HCT116 (cell line): ENCODE measurements at regions not wholly inside any gene's neighbourhood (a gene's known extent, or its start where the extent isn't known, plus 50 kb on each side); places are given as distances from the start of the nearest gene placed in this dataset.

Experiments
- ATAC-seq: fragments of 200-7000 bp; cut with Tn5 transposase; 2 replicates; pipeline ENCODE4 v1.9.1; 2020; ENCODE audit warnings: mild to moderate bottlenecking, moderate library complexity
- BruUV-seq: library from RNA; stranded (reverse); fragments of 400-500 nt; replicated peaks from 2 replicates; lab custom pipeline; 2021; lab: Mats Ljungman, UMichigan
- CTCF ChIA-PET: fragments of 300-600 bp; sonication (Branson Sonifier 250); formaldehyde crosslinking; loops from one replicate; lab custom pipeline; 2021; ENCODE audit warnings: antibody characterized with exemption; lab: Charles Lee
- POLR2A ChIA-PET: fragments of 300-600, 350-600 bp; sonication (Branson Sonifier 250); formaldehyde crosslinking; loops from one replicate; lab custom pipeline; 2021; ENCODE audit warnings: antibody characterized with exemption; lab: Charles Lee
- RAD21 ChIA-PET, 2 experiments: fragments of 300-600 bp; sonication (Branson Sonifier 250); formaldehyde crosslinking; loops; one replicate each; lab custom pipeline; 2023; ENCODE audit warnings: low total read pairs in 2 of 2; ENCODE audit not compliant: uncharacterized antibody in 2 of 2, unreplicated experiment in 2 of 2, low non-redundant PET in 1 of 2; lab: Charles Lee
- DNase-seq: peaks from one replicate; pipeline ENCODE4 v3.0.0-alpha.2; 2010; ENCODE audit warnings: low read depth, low spot score
- H2AFZ ChIP-seq: fragments of 200-600 bp; shearing (Covaris generic), sonication (generic); 2 replicates; pipeline ENCODE4 v1.6.1; 2017; ENCODE audit warnings: low read depth, mixed run types, mixed read lengths, antibody characterized with exemption, low read length; ENCODE audit not compliant: poor library complexity, severe bottlenecking
- H3K27ac ChIP-seq: 2 replicates; pipeline ENCODE4 v1.5.1; 2012; ENCODE audit warnings: low read depth, low read length
- H3K27me3 ChIP-seq: fragments of 200-600 bp; sonication (generic); 2 replicates; pipeline ENCODE4 v1.6.1; 2016; ENCODE audit warnings: mixed run types, low read length, mixed read lengths; ENCODE audit not compliant: insufficient read depth
- H3K36me3 ChIP-seq, 2 experiments: fragments of 200-500 bp in 1 of 2; fragments of 200-600 bp in 1 of 2; sonication (Bioruptor generic) in 1 of 2; sonication (generic) in 1 of 2; 2 replicates each; pipeline versions ENCODE4 v1.5.1 to v1.6.1; 2014 to 2016; ENCODE audit warnings: low read length in 2 of 2, inconsistent platforms in 1 of 2, mixed read lengths in 1 of 2, mixed run types in 1 of 2; ENCODE audit not compliant: insufficient read depth in 2 of 2, control insufficient read depth in 1 of 2
- H3K4me1 ChIP-seq, 2 experiments: fragments of 200-600 bp in 1 of 2; sonication (generic) in 1 of 2; 2 replicates each; pipeline versions ENCODE4 v1.5.1 to v1.6.1; 2012 to 2017; ENCODE audit warnings: low read length in 2 of 2, inconsistent platforms in 1 of 2, mild to moderate bottlenecking in 1 of 2, mixed read lengths in 1 of 2, mixed run types in 1 of 2, moderate library complexity in 1 of 2; ENCODE audit not compliant: insufficient read depth in 2 of 2, control insufficient read depth in 1 of 2
- H3K4me2 ChIP-seq: fragments of 200-600 bp; sonication (generic); 2 replicates; pipeline ENCODE4 v1.6.1; 2017; ENCODE audit warnings: mixed run types, low read length, mixed read lengths
- H3K4me3 ChIP-seq, 2 experiments: fragments of 200-600 bp in 1 of 2; sonication (generic) in 1 of 2; replicated peaks in 1 of 2; 2 replicates each; pipeline ENCODE4 v1.5.1; 2011 to 2016; ENCODE audit warnings: low read length in 2 of 2, control low read depth in 1 of 2, low read depth in 1 of 2, mild to moderate bottlenecking in 1 of 2, mixed read lengths in 1 of 2, mixed run types in 1 of 2
- H3K79me2 ChIP-seq: fragments of 200-600 bp; sonication (generic); 2 replicates; pipeline ENCODE4 v1.6.1; 2017; ENCODE audit warnings: mild to moderate bottlenecking, mixed run types, low read length, moderate library complexity, mixed read lengths; ENCODE audit not compliant: insufficient read depth
- H3K9ac ChIP-seq: fragments of 200-600 bp; sonication (generic); 2 replicates; pipeline ENCODE4 v1.6.1; 2016; ENCODE audit warnings: low read length, mixed read lengths
- H3K9me2 ChIP-seq: fragments of 200-600 bp; sonication (generic), shearing (Covaris generic); 2 replicates; pipeline ENCODE4 v1.6.1; 2017; ENCODE audit warnings: mixed run types, mild to moderate bottlenecking, moderate library complexity; ENCODE audit not compliant: insufficient read depth
- H3K9me3 ChIP-seq, 2 experiments: fragments of 200-500 bp in 1 of 2; fragments of 200-600 bp in 1 of 2; sonication (Bioruptor generic) in 1 of 2; sonication (generic) in 1 of 2; 2 replicates each; pipeline ENCODE4 v1.6.1; 2014 to 2017; ENCODE audit warnings: low read length in 2 of 2, mixed read lengths in 2 of 2, inconsistent platforms in 1 of 2, low read depth in 1 of 2, mild to moderate bottlenecking in 1 of 2, mixed run types in 1 of 2, moderate library complexity in 1 of 2; ENCODE audit not compliant: control insufficient read depth in 1 of 2, insufficient read depth in 1 of 2
- H4K20me1 ChIP-seq: fragments of 200-600 bp; sonication (generic), shearing (Covaris generic); 2 replicates; pipeline ENCODE4 v1.6.1; 2017; ENCODE audit warnings: mixed run types, mild to moderate bottlenecking, moderate library complexity; ENCODE audit not compliant: insufficient read depth
- CTCF ChIP-seq, 3 experiments: fragments of 200-600 bp in 1 of 3; sonication (generic) in 1 of 3; IDR thresholded peaks in 2 of 3; conservative IDR thresholded peaks in 1 of 3; 2 replicates each; pipeline ENCODE4 v1.5.1; 2012 to 2017; ENCODE audit warnings: low read depth in 2 of 3, low read length in 2 of 3, antibody characterized with exemption in 1 of 3, borderline replicate concordance in 1 of 3, control low read depth in 1 of 3, mild to moderate bottlenecking in 1 of 3, mixed read lengths in 1 of 3, mixed run types in 1 of 3, moderate library complexity in 1 of 3; ENCODE audit not compliant: insufficient read depth in 1 of 3
- ELF1 ChIP-seq: IDR thresholded peaks from 2 replicates; pipeline ENCODE4 v1.6.1; 2012; ENCODE audit warnings: low read depth, borderline replicate concordance
- MAX ChIP-seq: IDR thresholded peaks from 2 replicates; pipeline ENCODE4 v1.6.1; 2012
- POLR2A ChIP-seq: IDR thresholded peaks from 2 replicates; pipeline ENCODE4 v1.7.0; 2011; ENCODE audit warnings: borderline replicate concordance; ENCODE audit not compliant: insufficient read depth, insufficient read length; ENCODE audit errors: extremely low read depth
- POLR2AphosphoS5 ChIP-seq: IDR thresholded peaks from 2 replicates; pipeline ENCODE4 v1.6.1; 2011; ENCODE audit warnings: mild to moderate bottlenecking, low read depth, low read length, moderate library complexity
- REST ChIP-seq: IDR thresholded peaks from 2 replicates; pipeline ENCODE4 v1.6.1; 2012; ENCODE audit warnings: low read depth
- SRF ChIP-seq: IDR thresholded peaks from 2 replicates; pipeline ENCODE4 v1.6.1; 2012; ENCODE audit warnings: low read depth
- YY1 ChIP-seq: IDR thresholded peaks from 2 replicates; pipeline ENCODE4 v1.6.1; 2011; ENCODE audit warnings: low read length, low read depth, moderate library complexity, mild to moderate bottlenecking; ENCODE audit not compliant: insufficient replicate concordance; ENCODE audit errors: extremely low read depth
- ZFX ChIP-seq: fragments of 450-650 bp; IDR thresholded peaks from 2 replicates; pipeline ENCODE4 v1.6.1; 2017
- ZNF274 ChIP-seq: fragments of 200-500 bp; sonication (Bioruptor generic); IDR thresholded peaks from 2 replicates; pipeline ENCODE4 v1.6.1; 2014; ENCODE audit warnings: mild to moderate bottlenecking, low read depth, low read length, inconsistent platforms
- intact Hi-C: fragments of 100-400 bp; cut with micrococcal nuclease; formaldehyde crosslinking; loops from 2 replicates; pipeline ENCODE4 v1.10.0; 2022

GRCh38 chr3:5918626-5919025 lies 731.1 kb downstream of the EDEM1 start:
- POLR2A ChIA-PET, result no interaction called here
- BruUV-seq, result no TSS peak
- CTCF ChIA-PET, result no interaction called here
- H4K20me1 ChIP-seq, result no peaks in the 10 kb centered on the region
- TF ChIP-seq POLR2A (no peak), POLR2AphosphoS5 (no peak), YY1 (no peak), ELF1 (no peak), MAX (no peak), REST (no peak), ZNF274 (no peak), ZFX (no peak), CTCF (IDR thresholded peaks at IDR 0.05 in 2 of 3, conservative IDR thresholded peaks at IDR 0.05 in 1 of 3; ENCODE audit: borderline replicate concordance in 1 of 3, insufficient read depth in 1 of 3, low read depth in 2 of 3, low read length in 2 of 3) (no peak), SRF (no peak)
- TF ChIP-seq, all 23 proteins: peak for 0
- Histone ChIP-seq H3K9ac (no peak overlapping the region), H3K4me3 (no peak overlapping the region), H3K4me2 (no peak overlapping the region), H3K4me1 (no peaks in the 10 kb centered on the region), H3K9me2 (no peaks in the 10 kb centered on the region), H3K27me3 (no peaks in the 10 kb centered on the region), H3K27ac (no peak overlapping the region), H3K36me3 (no peaks in the 10 kb centered on the region), H3K9me3 (no peaks in the 10 kb centered on the region), H2AFZ (no peak overlapping the region), H3K79me2 (no peaks in the 10 kb centered on the region)
- intact Hi-C loops, result no loop called here
- RAD21 ChIA-PET, result no interaction called here
- ATAC-seq, result no peak
- no peak for DNase-seq
